Mesodermal cell (in vitro differentiated cells): ENCODE measurements at regions not wholly inside any gene's neighbourhood (a gene's known extent, or its start where the extent isn't known, plus 50 kb on each side); places are given as distances from the start of the nearest gene placed in this dataset.

Experiments
- H3K27ac ChIP-seq: 2 replicates; pipeline ENCODE4 v1.7.0; 2013; ENCODE audit warnings: mild to moderate bottlenecking, low read depth, low read length, moderate library complexity; ENCODE audit not compliant: severe bottlenecking
- H3K36me3 ChIP-seq: 2 replicates; pipeline ENCODE4 v1.7.1; 2013; ENCODE audit warnings: mild to moderate bottlenecking, low read length, moderate library complexity; ENCODE audit not compliant: control insufficient read depth, insufficient read depth
- H3K4me1 ChIP-seq: one replicate; pipeline ENCODE4 v1.7.1; 2013; ENCODE audit warnings: mild to moderate bottlenecking, low read length; ENCODE audit not compliant: insufficient read depth, control insufficient read depth, poor library complexity, severe bottlenecking
- H3K4me3 ChIP-seq: 2 replicates; pipeline ENCODE4 v1.7.0; 2013; ENCODE audit warnings: low read length, control low read depth, mild to moderate bottlenecking; ENCODE audit not compliant: insufficient read depth, poor library complexity, severe bottlenecking; ENCODE audit errors: extremely low read depth
- H3K9me3 ChIP-seq: 2 replicates; pipeline ENCODE4 v1.7.1; 2013; ENCODE audit warnings: mild to moderate bottlenecking, low read length, moderate library complexity; ENCODE audit not compliant: control insufficient read depth
- WGBS, 2 experiments: methylation state at CpG; one replicate each; pipeline ENCODE4 v1.1.5; 2013; ENCODE audit warnings: missing lambda C conversion rate in 2 of 2; ENCODE audit not compliant: insufficient coverage in 2 of 2; 5-methylcytosine and 5-hydroxymethylcytosine counted together

- Histone ChIP-seq H3K4me1 (no peaks in the 10 kb centered on the region), H3K36me3 (no peaks in the 10 kb centered on the region), H3K4me3 (no peak overlapping the region), H3K27ac (no peak overlapping the region), H3K9me3 (peaks cover 4% of the 10 kb centered on the region)
- 89 to 90% methylated on average over 8 to 12 of the region's 13 CpGs for WGBS, 2 experiments
Observed at GRCh38 chr10:128489324-128490247, 363.4 kb upstream of the MKI67 start.

- Histone ChIP-seq H3K27ac (no peak overlapping the region), H3K9me3 (peaks cover 4% of the 10 kb centered on the region), H3K4me3 (no peak overlapping the region), H3K36me3 (no peaks in the 10 kb centered on the region), H3K4me1 (no peaks in the 10 kb centered on the region)
- whole genome bisulfite sequencing, 2 experiments: 94% methylated on average over 4 of the region's 5 CpGs; no CpG with 5 or more reads in 1 of the 2 experiments
Observed at GRCh38 chr10:128491686-128492085, 365.5 kb upstream of the MKI67 start.

GRCh38 chr10:128493811-128494210 lies 367.6 kb upstream of the MKI67 start:
- 84% methylated on average over 3 to 4 of the region's 4 CpGs for WGBS, 2 experiments
- Histone ChIP-seq H3K4me1 (no peaks in the 10 kb centered on the region), H3K36me3 (no peaks in the 10 kb centered on the region)

GRCh38 chr10:128494665-128495064 lies 368.4 kb upstream of the MKI67 start:
- 82 to 89% methylated on average over 3 of the region's 3 CpGs for WGBS, 2 experiments
- H3K4me3 ChIP-seq: no peak overlapping the region
- H3K27ac ChIP-seq: no peak overlapping the region
- H3K36me3 ChIP-seq: no peaks in the 10 kb centered on the region
- no peaks in the 10 kb centered on the region for H3K9me3 ChIP-seq
- H3K4me1 ChIP-seq: no peaks in the 10 kb centered on the region

More at GRCh38 chr10:128493811-128494210, 367.6 kb upstream of the MKI67 start:
- Histone ChIP-seq H3K4me3 (no peak overlapping the region), H3K9me3 (no peaks in the 10 kb centered on the region), H3K27ac (no peak overlapping the region)

- 93 to 95% methylated on average over 16 to 17 of the region's 17 CpGs for WGBS, 2 experiments
- Histone ChIP-seq H3K36me3 (no peaks in the 10 kb centered on the region), H3K27ac (no peak overlapping the region), H3K4me1 (no peaks in the 10 kb centered on the region), H3K9me3 (no peaks in the 10 kb centered on the region), H3K4me3 (no peak overlapping the region)
Observed at GRCh38 chr10:128497660-128498377, 371.6 kb upstream of the MKI67 start.

GRCh38 chr10:128498378-128498730 lies 372.1 kb upstream of the MKI67 start:
- H3K9me3 ChIP-seq: no peaks in the 10 kb centered on the region
- no peak overlapping the region for H3K27ac ChIP-seq
- WGBS, 2 experiments: 67 to 81% methylated on average over 2 to 3 of the region's 3 CpGs
- no peaks in the 10 kb centered on the region for H3K4me1 ChIP-seq
- no peaks in the 10 kb centered on the region for H3K36me3 ChIP-seq
- no peak overlapping the region for H3K4me3 ChIP-seq

- H3K9me3 ChIP-seq: no peaks in the 10 kb centered on the region
- 64 to 92% methylated on average over 3 to 5 of the region's 5 CpGs for WGBS, 2 experiments
- H3K36me3 ChIP-seq: no peaks in the 10 kb centered on the region
- H3K4me1 ChIP-seq: no peaks in the 10 kb centered on the region
- no peak overlapping the region for H3K4me3 ChIP-seq
- H3K27ac ChIP-seq: no peak overlapping the region
Observed at GRCh38 chr10:128498746-128499145, 372.5 kb upstream of the MKI67 start.

GRCh38 chr10:128499486-128499885 lies 373.3 kb upstream of the MKI67 start:
- 91 to 97% methylated on average over 13 of the region's 13 CpGs for WGBS, 2 experiments
- H3K36me3 ChIP-seq: no peaks in the 10 kb centered on the region
- H3K4me3 ChIP-seq: no peak overlapping the region
- H3K4me1 ChIP-seq: no peaks in the 10 kb centered on the region
- H3K9me3 ChIP-seq: no peaks in the 10 kb centered on the region
- H3K27ac ChIP-seq: no peak overlapping the region

GRCh38 chr10:128499956-128500355 lies 373.7 kb upstream of the MKI67 start:
- H3K36me3 ChIP-seq: no peaks in the 10 kb centered on the region
- H3K4me1 ChIP-seq: no peaks in the 10 kb centered on the region
- WGBS, 2 experiments: 85 to 94% methylated on average over 9 to 12 of the region's 12 CpGs
- H3K27ac ChIP-seq: no peak overlapping the region
- H3K9me3 ChIP-seq: no peaks in the 10 kb centered on the region
- no peak overlapping the region for H3K4me3 ChIP-seq

- no peaks in the 10 kb centered on the region for H3K9me3 ChIP-seq
- H3K4me1 ChIP-seq: no peaks in the 10 kb centered on the region
- H3K36me3 ChIP-seq: no peaks in the 10 kb centered on the region
- WGBS, 2 experiments: 88 to 92% methylated on average over 13 to 18 of the region's 18 CpGs
- H3K4me3 ChIP-seq: no peak overlapping the region
- H3K27ac ChIP-seq: no peak overlapping the region
Observed at GRCh38 chr10:128500642-128501041, 374.4 kb upstream of the MKI67 start.

- H3K9me3 ChIP-seq: no peaks in the 10 kb centered on the region
- WGBS, 2 experiments: 80% methylated on average over 1 of the region's 6 CpGs; no CpG with 5 or more reads in 1 of the 2 experiments
- no peak overlapping the region for H3K4me3 ChIP-seq
- no peak overlapping the region for H3K27ac ChIP-seq
- no peaks in the 10 kb centered on the region for H3K4me1 ChIP-seq
- H3K36me3 ChIP-seq: no peaks in the 10 kb centered on the region
Observed at GRCh38 chr10:128505346-128505745, 379.1 kb upstream of the MKI67 start.
